T-cell (primary cell): ENCODE measurements at regions not wholly inside any gene's neighbourhood (a gene's known extent, or its start where the extent isn't known, plus 50 kb on each side); places are given as distances from the start of the nearest gene placed in this dataset.

Experiments used
- ATAC-seq, 4 experiments: fragments of 200-7000 bp in 3 of 4; fragments of 150-1000 bp in 1 of 4; cut with Tn5 transposase; replicated peaks in 1 of 4; 1 replicate in 3 of 4; 2 replicates in 1 of 4; pipeline ENCODE4 v1.10.0; 2021; ENCODE audit warnings: moderate library complexity in 3 of 4, mild to moderate bottlenecking in 2 of 4, moderate number of reproducible peaks in 1 of 4
- CTCF ChIA-PET, 2 donors: fragments of 300-600 bp; sonication (Branson Sonifier 250); formaldehyde crosslinking; loops; one replicate each; lab custom pipeline; 2022; ENCODE audit warnings: antibody characterized with exemption in 2 of 2; lab: Charles Lee
- POLR2A ChIA-PET, 2 donors: fragments of 300-600 bp; sonication (Branson Sonifier 250); formaldehyde crosslinking; loops; one replicate each; lab custom pipeline; 2022; ENCODE audit warnings: antibody characterized with exemption in 2 of 2; lab: Charles Lee
- DNase-seq, 35 experiments: peaks; one replicate each; pipeline versions ENCODE4 v3.0.0 to v3.0.0-alpha.2; 2013 to 2023
- H3K27ac ChIP-seq: one replicate; pipeline ENCODE4 v1.5.1; 2013; ENCODE audit warnings: low read length
- H3K27me3 ChIP-seq, 2 experiments: replicated peaks in 1 of 2; 1 replicate in 1 of 2; 2 replicates in 1 of 2; pipeline versions ENCODE4 v1.6.1 to v1.7.0; 2013; ENCODE audit warnings: low read length in 1 of 2, mixed read lengths in 1 of 2; ENCODE audit not compliant: control insufficient read depth in 2 of 2, insufficient read depth in 2 of 2; ENCODE audit errors: extremely low read depth in 1 of 2
- H3K36me3 ChIP-seq, 2 donors: 1 replicate in 1 of 2; 2 replicates in 1 of 2; pipeline versions ENCODE4 v1.6.1 to v1.7.0; 2013; ENCODE audit warnings: low read length in 1 of 2; ENCODE audit not compliant: control insufficient read depth in 2 of 2, insufficient read depth in 1 of 2; ENCODE audit errors: extremely low read depth in 1 of 2
- H3K4me1 ChIP-seq, 2 experiments: 1 replicate in 1 of 2; 2 replicates in 1 of 2; pipeline versions ENCODE4 v1.6.1 to v1.7.0; 2013; ENCODE audit warnings: low read length in 2 of 2, mixed read lengths in 1 of 2; ENCODE audit not compliant: insufficient read depth in 2 of 2, control insufficient read depth in 1 of 2; ENCODE audit errors: extremely low read depth in 1 of 2
- H3K4me3 ChIP-seq, 2 donors: 1 replicate in 1 of 2; 2 replicates in 1 of 2; pipeline versions ENCODE4 v1.5.1 to v1.7.0; 2013; ENCODE audit warnings: mild to moderate bottlenecking in 2 of 2, low read length in 1 of 2, moderate library complexity in 1 of 2; ENCODE audit not compliant: control insufficient read depth in 1 of 2; ENCODE audit errors: extremely low read depth in 1 of 2
- H3K9me3 ChIP-seq: 2 replicates; pipeline ENCODE4 v1.7.0; 2013
- H3K27ac Mint-ChIP-seq, 2 donors: one replicate each; pipeline ENCODE4 v1.8.0; 2020 to 2021; ENCODE audit warnings: mild to moderate bottlenecking in 2 of 2, mixed read lengths in 2 of 2
- H3K27me3 Mint-ChIP-seq, 2 donors: one replicate each; pipeline ENCODE4 v1.8.0; 2021 to 2022; ENCODE audit warnings: mixed read lengths in 2 of 2
- H3K36me3 Mint-ChIP-seq: one replicate; pipeline ENCODE4 v1.8.0; 2021; ENCODE audit warnings: mixed read lengths
- H3K4me1 Mint-ChIP-seq, 3 donors: one replicate each; pipeline ENCODE4 v1.8.0; 2020 to 2022; ENCODE audit warnings: mixed read lengths in 3 of 3, mild to moderate bottlenecking in 1 of 3
- H3K4me3 Mint-ChIP-seq, 3 donors: one replicate each; pipeline ENCODE4 v1.8.0; 2020 to 2022; ENCODE audit warnings: mild to moderate bottlenecking in 3 of 3, mixed read lengths in 3 of 3, moderate library complexity in 3 of 3
- H3K9me3 Mint-ChIP-seq, 3 donors: one replicate each; pipeline ENCODE4 v1.8.0; 2020 to 2022; ENCODE audit warnings: mixed read lengths in 3 of 3
- WGBS: methylation state at CpG from one replicate; pipeline ENCODE4 v1.1.5; 2013; ENCODE audit warnings: missing lambda C conversion rate; ENCODE audit not compliant: insufficient coverage; 5-methylcytosine and 5-hydroxymethylcytosine counted together

DNA sequence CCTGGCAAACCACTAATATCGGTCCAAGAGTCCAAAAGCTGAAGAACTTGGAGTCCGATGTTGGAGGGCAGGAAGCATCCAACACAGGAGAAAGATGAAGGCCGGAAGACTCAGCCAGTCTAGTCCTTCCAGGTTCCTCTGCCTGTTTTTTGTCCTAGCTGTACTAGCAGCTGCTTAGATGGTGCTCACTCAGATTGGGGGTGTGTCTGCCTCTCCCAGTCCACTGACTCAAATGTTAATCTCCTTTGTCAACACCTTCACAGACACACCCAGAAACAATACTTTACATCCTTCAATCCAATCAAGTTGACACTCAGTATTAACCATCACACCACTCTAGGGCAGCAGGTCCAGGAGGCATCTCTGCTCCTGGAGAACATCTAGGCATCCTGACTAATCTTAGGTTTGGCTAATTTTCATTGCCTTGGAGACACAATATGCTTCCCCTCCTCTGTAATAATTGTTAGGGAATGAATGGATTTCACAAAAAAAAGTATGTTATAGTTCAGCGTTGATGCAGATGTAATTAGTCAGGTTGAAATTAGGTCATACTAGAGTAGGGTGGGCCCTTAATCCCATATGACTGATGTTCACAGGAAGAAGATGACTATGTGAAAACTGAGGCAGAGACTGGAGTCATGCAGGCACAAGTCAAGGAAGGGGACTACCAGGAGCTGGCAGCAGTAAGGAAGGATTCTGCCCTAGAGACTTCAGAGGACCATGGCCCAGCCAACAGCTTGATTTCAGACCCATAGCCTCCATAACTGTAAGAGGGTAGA lies 183.4 kb downstream of the RBM26 start:
- H3K36me3 ChIP-seq = no peaks in the 10 kb centered on the region
- no peak for DNase-seq
- peaks cover 25 to 28% of the 10 kb centered on the region in 2 donors for H3K27me3 Mint-ChIP-seq
- POLR2A ChIA-PET = no interaction called here
- no peaks in the 10 kb centered on the region for H3K4me1 Mint-ChIP-seq
- ATAC-seq = no peak
- no peaks in the 10 kb centered on the region for H3K36me3 Mint-ChIP-seq
- no peaks in the 10 kb centered on the region for H3K9me3 Mint-ChIP-seq
- no peaks in the 10 kb centered on the region for H3K9me3 ChIP-seq
- CTCF ChIA-PET = interaction anchor here in 1 of 2 donors (0.6 kb wide), 1 partner anchor 1207 kb away, joined by 5 read pairs; no protein-coding TSS in a partner anchor
- H3K4me3 Mint-ChIP-seq = no peak overlapping the region
- no peak overlapping the region for H3K27ac Mint-ChIP-seq
- no peak overlapping the region for H3K4me3 ChIP-seq
- no peaks in the 10 kb centered on the region for H3K4me1 ChIP-seq
- 88% methylated on average over 2 of the region's 4 CpGs for WGBS
- no peak overlapping the region for H3K27ac ChIP-seq
- peaks cover 0 to 5% of the 10 kb centered on the region in 2 experiments for H3K27me3 ChIP-seq

DNA sequence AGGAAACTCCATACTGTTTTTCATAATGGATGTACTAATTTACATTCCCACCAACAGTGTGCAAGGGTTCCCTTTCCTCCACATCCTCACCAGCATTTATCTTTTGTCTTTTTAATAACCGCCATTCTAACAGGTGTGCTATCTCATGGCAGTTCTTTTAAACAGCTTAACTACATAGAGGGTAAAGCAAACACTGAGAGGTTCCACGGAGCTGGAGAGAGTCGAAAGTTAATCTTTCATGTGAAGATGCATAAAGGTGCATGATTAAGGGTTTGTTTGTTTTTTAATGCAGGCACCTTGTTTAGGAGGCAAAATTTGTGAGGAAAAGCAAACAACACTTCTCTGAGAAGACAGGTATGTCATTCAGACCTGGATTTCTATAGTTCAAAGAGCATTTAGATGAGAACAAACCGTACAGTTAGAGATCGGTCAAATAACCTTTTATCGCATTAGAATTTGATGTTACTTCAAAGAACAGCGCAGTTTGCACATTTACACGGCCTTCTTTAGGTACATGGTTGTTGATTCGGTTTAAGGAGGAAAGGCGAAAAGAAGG lies 193.9 kb downstream of the RBM26 start:
- no peak overlapping the region for H3K4me3 ChIP-seq
- no peaks in the 10 kb centered on the region for H3K36me3 Mint-ChIP-seq
- no peaks in the 10 kb centered on the region for H3K9me3 ChIP-seq
- H3K27ac Mint-ChIP-seq = no peak overlapping the region
- POLR2A ChIA-PET = no interaction called here
- H3K36me3 ChIP-seq = no peaks in the 10 kb centered on the region
- DNase-seq (no peak), ATAC-seq (no peak)
- CTCF ChIA-PET = no interaction called here
- no peaks in the 10 kb centered on the region for H3K4me1 Mint-ChIP-seq
- 88% methylated on average over 6 of the region's 10 CpGs for WGBS
- no peaks in the 10 kb centered on the region for H3K27me3 ChIP-seq
- H3K4me3 Mint-ChIP-seq = no peak overlapping the region
- no peaks in the 10 kb centered on the region for H3K4me1 ChIP-seq
- H3K27ac ChIP-seq = no peak overlapping the region
- no peaks in the 10 kb centered on the region for H3K9me3 Mint-ChIP-seq
- H3K27me3 Mint-ChIP-seq = peaks cover 22% of the 10 kb centered on the region in 2 donors

- Histone ChIP-seq H3K36me3 (no peaks in the 10 kb centered on the region), H3K27me3 (no peaks in the 10 kb centered on the region), H3K27ac (no peak overlapping the region), H3K4me3 (no peak overlapping the region), H3K9me3 (no peaks in the 10 kb centered on the region), H3K4me1 (no peaks in the 10 kb centered on the region)
- ChIA-PET CTCF (no interaction called here), POLR2A (interaction anchor here in 1 of 2 donors (0.7 kb wide), 1 partner anchor 14 kb away, joined by 9 read pairs; no protein-coding TSS in a partner anchor)
- peaks cover 14% of the 10 kb centered on the region in 2 donors for H3K27me3 Mint-ChIP-seq
- H3K4me3 Mint-ChIP-seq = no peak overlapping the region
- no peak overlapping the region for H3K27ac Mint-ChIP-seq
- no peak for ATAC-seq
- WGBS = no CpG with 5 or more reads among the region's 1 CpG
- H3K9me3 Mint-ChIP-seq = no peaks in the 10 kb centered on the region
- no peak for DNase-seq
- H3K36me3 Mint-ChIP-seq = no peaks in the 10 kb centered on the region
- no peaks in the 10 kb centered on the region for H3K4me1 Mint-ChIP-seq
Measured at GRCh38 chr13:79211377-79211776, 194.7 kb downstream of the RBM26 start.

GRCh38 chr13:79197933-79198332 lies 208.1 kb downstream of the RBM26 start:
- Mint-ChIP-seq H3K27me3 (peaks cover 0 to 5% of the 10 kb centered on the region in 2 donors), H3K27ac (no peak overlapping the region), H3K4me3 (no peak overlapping the region), H3K9me3 (no peaks in the 10 kb centered on the region), H3K4me1 (peaks cover 15 to 29% (median 18%) of the 10 kb centered on the region in 3 donors), H3K36me3 (no peaks in the 10 kb centered on the region)
- DNase-seq = no peak
- no peaks in the 10 kb centered on the region for H3K36me3 ChIP-seq
- no peak overlapping the region for H3K4me3 ChIP-seq
- WGBS = 100% methylated on average over 2 of the region's 2 CpGs
- H3K4me1 ChIP-seq = peaks cover 4% of the 10 kb centered on the region in 2 experiments
- ChIA-PET POLR2A (no interaction called here), CTCF (no interaction called here)
- no peak for ATAC-seq
- no peak overlapping the region for H3K27ac ChIP-seq
- no peaks in the 10 kb centered on the region for H3K27me3 ChIP-seq
- H3K9me3 ChIP-seq = no peaks in the 10 kb centered on the region

DNA sequence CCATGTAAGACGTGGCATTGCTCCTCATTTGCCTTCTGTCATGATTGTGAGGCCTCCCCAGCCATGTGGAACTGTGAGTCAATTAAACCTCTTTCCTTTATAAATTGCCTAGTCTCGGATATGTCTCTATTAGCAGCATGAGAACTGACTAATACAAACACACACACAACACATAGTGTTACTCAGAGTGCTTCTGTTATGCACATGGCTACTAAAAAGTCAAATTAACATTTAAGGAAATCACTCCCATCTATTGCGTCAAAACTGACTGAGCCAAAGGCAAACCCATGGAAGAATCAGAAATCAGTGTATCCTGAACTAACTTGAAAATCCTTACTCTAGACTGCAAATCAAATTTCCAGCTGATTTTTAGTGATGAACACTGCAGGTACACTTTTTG lies 209.2 kb downstream of the RBM26 start:
- Mint-ChIP-seq H3K4me3 (no peak overlapping the region), H3K27ac (no peak overlapping the region), H3K27me3 (no peaks in the 10 kb centered on the region), H3K9me3 (no peaks in the 10 kb centered on the region), H3K4me1 (peaks cover 20 to 35% (median 21%) of the 10 kb centered on the region in 3 donors), H3K36me3 (no peaks in the 10 kb centered on the region)
- H3K9me3 ChIP-seq = no peaks in the 10 kb centered on the region
- H3K27ac ChIP-seq = no peak overlapping the region
- POLR2A ChIA-PET = no interaction called here
- no peak overlapping the region for H3K4me3 ChIP-seq
- H3K27me3 ChIP-seq = no peaks in the 10 kb centered on the region
- CTCF ChIA-PET = no interaction called here
- 90% methylated on average over 2 of the region's 3 CpGs for WGBS
- peaks cover 4% of the 10 kb centered on the region in 2 experiments for H3K4me1 ChIP-seq
- DNase-seq (no peak), ATAC-seq (no peak)
- H3K36me3 ChIP-seq = no peaks in the 10 kb centered on the region

DNA sequence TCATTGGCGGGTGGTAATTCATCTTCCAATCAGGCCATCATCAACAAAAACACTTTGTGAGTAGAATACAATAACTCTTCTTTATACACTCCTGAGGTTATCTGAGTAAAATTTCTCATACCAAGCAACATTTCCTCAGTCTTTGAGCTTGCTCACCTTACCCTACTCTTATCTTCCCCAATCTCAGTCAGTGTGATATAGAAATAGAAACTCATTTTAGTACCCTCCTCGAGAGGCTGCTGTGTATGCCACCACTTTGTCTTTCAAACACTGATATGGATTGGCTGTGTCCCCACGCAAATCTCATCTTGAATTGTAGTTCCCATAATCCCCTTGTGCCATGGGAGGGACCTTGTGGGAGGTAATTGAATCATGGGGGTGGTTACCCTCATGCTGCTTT lies 209.7 kb downstream of the RBM26 start:
- Histone ChIP-seq H3K4me1 (peaks cover 4% of the 10 kb centered on the region in 2 experiments), H3K27me3 (no peaks in the 10 kb centered on the region), H3K36me3 (no peaks in the 10 kb centered on the region), H3K4me3 (no peak overlapping the region), H3K27ac (no peak overlapping the region), H3K9me3 (no peaks in the 10 kb centered on the region)
- CTCF ChIA-PET = interaction anchor here in 1 of 2 donors (0.5 kb wide), 1 partner anchor 227 kb away, joined by 7 read pairs; no protein-coding TSS in a partner anchor
- DNase-seq (no peak), ATAC-seq (no peak)
- POLR2A ChIA-PET = interaction anchor here in 1 of 2 donors (0.7 kb wide), 1 partner anchor 24 kb away, joined by 3 read pairs; no protein-coding TSS in a partner anchor
- Mint-ChIP-seq H3K4me1 (peaks cover 20 to 35% (median 21%) of the 10 kb centered on the region in 3 donors), H3K4me3 (no peak overlapping the region), H3K9me3 (no peaks in the 10 kb centered on the region), H3K27ac (no peak overlapping the region), H3K36me3 (no peaks in the 10 kb centered on the region), H3K27me3 (no peaks in the 10 kb centered on the region)
- WGBS = no CpG with 5 or more reads among the region's 3 CpGs
